SK-N-SH treated with all-trans-retinoic acid at 6 μM for 48 hours (cell line): ENCODE measurements at regions not wholly inside any gene's neighbourhood (a gene's known extent, or its start where the extent isn't known, plus 50 kb on each side); places are given as distances from the start of the nearest gene placed in this dataset.

Experiments used
- ATAC-seq: fragments of 200-7000 bp; cut with Tn5 transposase; 3 replicates; pipeline ENCODE4 v1.9.1; 2020; ENCODE audit warnings: mild to moderate bottlenecking, moderate library complexity
- ARNTL ChIP-seq: fragments of 450-650 bp; formaldehyde crosslinking; IDR thresholded peaks from 2 replicates; pipeline ENCODE4 v1.5.0; 2020; ENCODE audit warnings: low read depth, mild to moderate bottlenecking, moderate library complexity, borderline replicate concordance
- BACH2 ChIP-seq: fragments of 250-450 bp; sonication (Bioruptor Pico); IDR thresholded peaks from 2 replicates; pipeline ENCODE4 v1.9.0; 2021; ENCODE audit warnings: mild to moderate bottlenecking, borderline replicate concordance
- CSDC2 ChIP-seq: fragments of 250-450 bp; sonication (Bioruptor Pico); IDR thresholded peaks from 2 replicates; pipeline ENCODE4 v1.5.0; 2020; ENCODE audit warnings: mild to moderate bottlenecking, moderate library complexity
- CSRNP3 ChIP-seq: fragments of 250-450 bp; sonication (Bioruptor Pico); IDR thresholded peaks from 2 replicates; pipeline ENCODE4 v1.5.1; 2021; ENCODE audit warnings: mild to moderate bottlenecking, moderate library complexity
- ESRRG ChIP-seq: fragments of 250-450 bp; sonication (Bioruptor Pico); IDR thresholded peaks from 2 replicates; pipeline ENCODE4 v1.6.1; 2021; ENCODE audit warnings: mild to moderate bottlenecking
- GLIS3 ChIP-seq: fragments of 250-450 bp; sonication (Bioruptor Pico); IDR thresholded peaks from 2 replicates; pipeline ENCODE4 v1.5.0; 2020; ENCODE audit warnings: mild to moderate bottlenecking, moderate library complexity
- ISL1 ChIP-seq: fragments of 250-450 bp; sonication (Bioruptor Pico); IDR thresholded peaks from 2 replicates; pipeline ENCODE4 v2.1.2; 2022; ENCODE audit warnings: mild to moderate bottlenecking, moderate library complexity
- OSR1 ChIP-seq: fragments of 250-450 bp; sonication (Bioruptor Pico); IDR thresholded peaks from 2 replicates; pipeline ENCODE4 v1.8.0; 2022; ENCODE audit warnings: moderate library complexity, mild to moderate bottlenecking, inconsistent platforms
- PPARA ChIP-seq: fragments of 250-450 bp; sonication (Bioruptor Pico); IDR thresholded peaks from 2 replicates; pipeline ENCODE4 v1.5.0; 2020; ENCODE audit warnings: mild to moderate bottlenecking, borderline replicate concordance
- SNAI2 ChIP-seq: fragments of 250-450 bp; sonication (Bioruptor Pico); IDR thresholded peaks from 2 replicates; pipeline ENCODE4 v1.5.0; 2020; ENCODE audit warnings: mild to moderate bottlenecking, moderate library complexity
- TCF4 ChIP-seq: fragments of 250-450 bp; sonication (Bioruptor Pico); IDR thresholded peaks from 2 replicates; pipeline ENCODE4 v1.8.0; 2021; ENCODE audit warnings: mild to moderate bottlenecking, moderate library complexity, borderline replicate concordance
- TOX ChIP-seq: fragments of 250-450 bp; sonication (Bioruptor Pico); IDR thresholded peaks from 2 replicates; pipeline ENCODE4 v1.8.0; 2021; ENCODE audit warnings: mild to moderate bottlenecking, moderate library complexity, borderline replicate concordance
- ZFP3 ChIP-seq: fragments of 250-450 bp; sonication (Bioruptor Pico); IDR thresholded peaks from 2 replicates; pipeline ENCODE4 v1.5.0; 2020; ENCODE audit warnings: mild to moderate bottlenecking, moderate library complexity
- ZFP30 ChIP-seq: fragments of 450-650 bp; formaldehyde crosslinking; IDR thresholded peaks from 2 replicates; pipeline ENCODE4 v1.5.0; 2022; ENCODE audit warnings: mild to moderate bottlenecking, moderate library complexity
- ZNF565 ChIP-seq: fragments of 450-650 bp; formaldehyde crosslinking; conservative IDR thresholded peaks from 2 replicates; pipeline ENCODE4 v1.5.0; 2020; ENCODE audit warnings: low read depth, mild to moderate bottlenecking, moderate library complexity
- ZNF70 ChIP-seq: fragments of 450-650 bp; formaldehyde crosslinking; IDR thresholded peaks from 2 replicates; pipeline ENCODE4 v1.5.0; 2020; ENCODE audit warnings: mild to moderate bottlenecking, moderate library complexity
- ZNF8 ChIP-seq: fragments of 450-650 bp; formaldehyde crosslinking; IDR thresholded peaks from 2 replicates; pipeline ENCODE4 v1.5.0; 2020; ENCODE audit warnings: mild to moderate bottlenecking, moderate library complexity
- TF ChIP-seq, protein P1 (sequence below): fragments of 250-450 bp; sonication (Bioruptor Pico); IDR thresholded peaks from 2 replicates; pipeline ENCODE4 v1.5.1; 2020; ENCODE audit warnings: low read depth, mild to moderate bottlenecking, moderate library complexity
- TF ChIP-seq, protein P2 (sequence below): fragments of 250-450 bp; sonication (Bioruptor Pico); IDR thresholded peaks from 2 replicates; pipeline ENCODE4 v1.5.0; 2020; ENCODE audit warnings: mild to moderate bottlenecking, moderate library complexity

- ATAC-seq: no peak
- TF ChIP-seq CSDC2 (no peak), ISL1 (CRISPR knock-in tag) (no peak), OSR1 (CRISPR knock-in tag) (no peak), PPARA (CRISPR knock-in tag) (no peak), TOX (CRISPR knock-in tag) (no peak), CSRNP3 (CRISPR knock-in tag) (no peak), ZFP3 (CRISPR knock-in tag) (no peak), ZNF565 (CRISPR knock-in tag) (no peak), SNAI2 (CRISPR knock-in tag) (no peak), ESRRG (no peak), TCF4 (CRISPR knock-in tag) (no peak), GLIS3 (CRISPR knock-in tag) (no peak)
- TF ChIP-seq, protein P1, sequence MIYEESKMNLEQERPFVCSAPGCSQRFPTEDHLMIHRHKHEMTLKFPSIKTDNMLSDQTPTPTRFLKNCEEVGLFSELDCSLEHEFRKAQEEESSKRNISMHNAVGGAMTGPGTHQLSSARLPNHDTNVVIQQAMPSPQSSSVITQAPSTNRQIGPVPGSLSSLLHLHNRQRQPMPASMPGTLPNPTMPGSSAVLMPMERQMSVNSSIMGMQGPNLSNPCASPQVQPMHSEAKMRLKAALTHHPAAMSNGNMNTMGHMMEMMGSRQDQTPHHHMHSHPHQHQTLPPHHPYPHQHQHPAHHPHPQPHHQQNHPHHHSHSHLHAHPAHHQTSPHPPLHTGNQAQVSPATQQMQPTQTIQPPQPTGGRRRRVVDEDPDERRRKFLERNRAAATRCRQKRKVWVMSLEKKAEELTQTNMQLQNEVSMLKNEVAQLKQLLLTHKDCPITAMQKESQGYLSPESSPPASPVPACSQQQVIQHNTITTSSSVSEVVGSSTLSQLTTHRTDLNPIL (CRISPR knock-in tag): no peak
- TF ChIP-seq, protein P2, sequence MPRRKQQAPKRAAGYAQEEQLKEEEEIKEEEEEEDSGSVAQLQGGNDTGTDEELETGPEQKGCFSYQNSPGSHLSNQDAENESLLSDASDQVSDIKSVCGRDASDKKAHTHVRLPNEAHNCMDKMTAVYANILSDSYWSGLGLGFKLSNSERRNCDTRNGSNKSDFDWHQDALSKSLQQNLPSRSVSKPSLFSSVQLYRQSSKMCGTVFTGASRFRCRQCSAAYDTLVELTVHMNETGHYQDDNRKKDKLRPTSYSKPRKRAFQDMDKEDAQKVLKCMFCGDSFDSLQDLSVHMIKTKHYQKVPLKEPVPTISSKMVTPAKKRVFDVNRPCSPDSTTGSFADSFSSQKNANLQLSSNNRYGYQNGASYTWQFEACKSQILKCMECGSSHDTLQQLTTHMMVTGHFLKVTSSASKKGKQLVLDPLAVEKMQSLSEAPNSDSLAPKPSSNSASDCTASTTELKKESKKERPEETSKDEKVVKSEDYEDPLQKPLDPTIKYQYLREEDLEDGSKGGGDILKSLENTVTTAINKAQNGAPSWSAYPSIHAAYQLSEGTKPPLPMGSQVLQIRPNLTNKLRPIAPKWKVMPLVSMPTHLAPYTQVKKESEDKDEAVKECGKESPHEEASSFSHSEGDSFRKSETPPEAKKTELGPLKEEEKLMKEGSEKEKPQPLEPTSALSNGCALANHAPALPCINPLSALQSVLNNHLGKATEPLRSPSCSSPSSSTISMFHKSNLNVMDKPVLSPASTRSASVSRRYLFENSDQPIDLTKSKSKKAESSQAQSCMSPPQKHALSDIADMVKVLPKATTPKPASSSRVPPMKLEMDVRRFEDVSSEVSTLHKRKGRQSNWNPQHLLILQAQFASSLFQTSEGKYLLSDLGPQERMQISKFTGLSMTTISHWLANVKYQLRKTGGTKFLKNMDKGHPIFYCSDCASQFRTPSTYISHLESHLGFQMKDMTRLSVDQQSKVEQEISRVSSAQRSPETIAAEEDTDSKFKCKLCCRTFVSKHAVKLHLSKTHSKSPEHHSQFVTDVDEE (CRISPR knock-in tag): no peak
Measured at GRCh38 chr2:5290900-5291546, 401.2 kb upstream of the SOX11 start.

DNA sequence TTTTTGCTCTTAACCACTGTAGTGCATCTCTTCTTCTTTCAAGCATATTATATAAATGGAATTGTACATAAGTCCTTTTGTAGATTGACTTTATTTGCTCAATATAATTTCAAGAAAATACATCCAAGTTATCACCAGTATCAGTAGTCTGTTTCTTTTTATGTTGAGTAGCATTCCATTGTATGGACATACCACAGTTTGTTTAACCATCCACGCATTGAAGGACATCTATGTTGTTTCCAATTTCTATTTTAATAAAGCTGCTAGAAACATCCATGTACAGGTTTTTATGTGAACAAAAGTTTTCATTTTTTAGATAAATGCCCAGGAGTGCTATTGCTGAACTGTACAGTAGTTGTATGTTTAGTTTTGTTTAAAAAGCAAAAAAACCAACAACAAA, 387.5 kb upstream of the SOX11 start:
- TF ChIP-seq OSR1 (CRISPR knock-in tag) (no peak), ZNF8 (CRISPR knock-in tag) (peak; percentile 93)
- no peak for ATAC-seq

DNA sequence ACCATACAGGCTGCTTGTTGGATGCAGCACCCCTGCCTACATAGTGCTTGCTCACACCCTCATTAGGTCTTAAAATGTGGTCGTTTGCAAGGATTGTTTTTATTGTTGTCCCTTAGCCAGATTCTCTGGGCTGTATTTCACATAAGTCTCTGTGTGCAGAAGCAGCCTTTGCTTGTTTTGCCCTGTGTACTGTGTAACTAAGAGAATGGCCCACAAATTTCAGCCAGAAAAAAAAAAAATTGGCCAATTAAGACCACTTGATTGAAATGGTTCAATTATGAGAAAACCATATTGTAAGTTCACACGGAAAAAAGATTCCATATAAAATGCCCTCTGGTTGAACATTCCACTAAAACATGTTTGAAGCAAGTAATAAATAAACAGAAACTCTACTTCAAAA, 377.1 kb upstream of the SOX11 start:
- ATAC-seq: no peak

GRCh38 chr2:5315512-5315911, 376.7 kb upstream of the SOX11 start:
- TF ChIP-seq CSRNP3 (CRISPR knock-in tag): no peak
- TF ChIP-seq ARNTL (CRISPR knock-in tag): no peak
- TF ChIP-seq ZNF8 (CRISPR knock-in tag): no peak
- TF ChIP-seq SNAI2 (CRISPR knock-in tag): no peak
- TF ChIP-seq ZFP3 (CRISPR knock-in tag): no peak
- TF ChIP-seq, protein P2 (CRISPR knock-in tag): no peak; the same call in 1 of the 2 replicates
- TF ChIP-seq ZFP30 (CRISPR knock-in tag): no peak
- no peak for TF ChIP-seq ZNF70 (CRISPR knock-in tag)
- no peak for TF ChIP-seq BACH2
- no peak for TF ChIP-seq PPARA (CRISPR knock-in tag)
- no peak for ATAC-seq

More for the DNA sequence above, 377.1 kb upstream of the SOX11 start:
- TF ChIP-seq ZNF70 (CRISPR knock-in tag) (no peak), ZNF8 (CRISPR knock-in tag) (no peak), ARNTL (CRISPR knock-in tag) (no peak), BACH2 (no peak), OSR1 (CRISPR knock-in tag) (no peak), CSDC2 (no peak), ZFP30 (CRISPR knock-in tag) (no peak)
- TF ChIP-seq, protein P1 (CRISPR knock-in tag): no peak
